GM23248 (cell line): ENCODE measurements at regions not wholly inside any gene's neighbourhood (a gene's known extent, or its start where the extent isn't known, plus 50 kb on each side); places are given as distances from the start of the nearest gene placed in this dataset.

Experiments used
- EZH2 ChIP-seq: fragments of 200-600 bp; sonication (generic); IDR thresholded peaks from 2 replicates; pipeline ENCODE4 v1.6.1; 2018; ENCODE audit warnings: antibody characterized with exemption, mild to moderate bottlenecking; ENCODE audit not compliant: insufficient read depth, poor library complexity, severe bottlenecking
- EZH2phosphoT487 ChIP-seq: fragments of 200-600 bp; sonication (generic); IDR thresholded peaks from 2 replicates; pipeline ENCODE4 v1.6.1; 2018; ENCODE audit warnings: antibody characterized with exemption, moderate library complexity, mild to moderate bottlenecking, low read depth; ENCODE audit not compliant: insufficient read depth

- TF ChIP-seq EZH2phosphoT487: no peak
- no peak for TF ChIP-seq EZH2
Observed at GRCh38 chr12:5280086-5280485, 151.8 kb upstream of the NTF3 start.
